HG02885 (cell line): ENCODE measurements at regions not wholly inside any gene's neighbourhood (a gene's known extent, or its start where the extent isn't known, plus 50 kb on each side); places are given as distances from the start of the nearest gene placed in this dataset.

Experiments used
- ATAC-seq: cut with Tn5 transposase; IDR thresholded peaks from one replicate; pipeline ENCODE4 v1.9.1; 2021; ENCODE audit warnings: mild to moderate bottlenecking; ENCODE audit not compliant: unreplicated experiment, poor library complexity

DNA sequence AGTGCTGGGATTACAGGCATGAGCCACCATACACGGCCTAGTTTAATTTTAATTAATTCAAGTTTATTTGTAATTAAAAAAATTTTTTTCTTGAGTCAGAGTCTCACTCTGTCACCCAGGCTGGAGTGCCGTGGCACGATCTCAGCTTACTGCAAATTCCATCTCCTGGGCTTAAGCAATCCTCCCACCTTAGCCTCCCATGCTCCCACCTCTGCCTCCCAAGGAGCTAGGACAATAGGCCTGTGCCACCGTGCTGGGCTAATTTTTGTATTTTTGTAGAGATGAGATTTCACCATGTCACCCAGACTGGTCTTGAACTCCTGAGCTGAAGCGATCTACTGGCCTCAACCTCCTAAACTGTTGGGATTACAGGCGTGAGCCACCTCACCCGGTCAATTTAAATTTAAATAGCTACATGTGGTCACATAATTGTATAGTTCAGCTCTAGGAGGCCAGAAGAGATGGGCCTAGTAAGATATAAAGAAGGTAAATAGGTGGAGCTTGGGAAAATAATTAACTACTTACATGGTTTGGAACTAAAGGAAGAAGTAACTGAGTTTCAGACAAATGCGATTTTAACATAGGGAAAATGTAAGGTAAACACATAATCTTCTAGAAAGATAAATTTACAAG, 220.0 kb upstream of the CITED2 start:
- no peak for ATAC-seq

- no peak for ATAC-seq
Observed at GRCh38 chr6:139593081-139593480, 218.6 kb upstream of the CITED2 start.

- ATAC-seq, result no peak
Observed at GRCh38 chr6:139592011-139592410, 217.6 kb upstream of the CITED2 start.

- no peak for ATAC-seq
Observed at GRCh38 chr6:139591075-139591865, 216.8 kb upstream of the CITED2 start.

DNA sequence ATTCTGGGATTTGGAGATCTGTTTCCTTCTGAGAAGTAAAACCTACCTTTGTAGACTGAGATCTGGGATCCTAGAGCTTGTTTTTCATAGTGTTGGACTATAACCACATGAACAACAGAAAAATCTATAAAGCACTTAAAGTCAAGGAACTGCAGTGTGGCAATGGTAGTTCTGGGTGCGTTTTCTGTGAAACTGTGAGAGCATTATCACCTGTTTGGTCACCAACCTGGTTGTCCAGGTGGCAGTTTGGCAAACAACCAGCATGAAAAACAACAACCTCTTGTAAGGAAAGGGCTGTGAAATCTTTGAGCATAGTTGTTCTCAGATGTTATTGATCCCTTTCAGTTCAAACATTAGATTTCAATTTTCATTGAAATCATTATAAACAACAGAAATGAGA, 215.8 kb upstream of the CITED2 start:
- ATAC-seq, result no peak

GRCh38 chr6:139588734-139589593, 214.5 kb upstream of the CITED2 start:
- no peak for ATAC-seq

GRCh38 chr6:139588076-139588639, 213.7 kb upstream of the CITED2 start:
- no peak for ATAC-seq

- ATAC-seq, result no peak
Observed at GRCh38 chr6:139587469-139587868, 213.0 kb upstream of the CITED2 start.

GRCh38 chr6:139586273-139586672, 211.8 kb upstream of the CITED2 start:
- no peak for ATAC-seq

DNA sequence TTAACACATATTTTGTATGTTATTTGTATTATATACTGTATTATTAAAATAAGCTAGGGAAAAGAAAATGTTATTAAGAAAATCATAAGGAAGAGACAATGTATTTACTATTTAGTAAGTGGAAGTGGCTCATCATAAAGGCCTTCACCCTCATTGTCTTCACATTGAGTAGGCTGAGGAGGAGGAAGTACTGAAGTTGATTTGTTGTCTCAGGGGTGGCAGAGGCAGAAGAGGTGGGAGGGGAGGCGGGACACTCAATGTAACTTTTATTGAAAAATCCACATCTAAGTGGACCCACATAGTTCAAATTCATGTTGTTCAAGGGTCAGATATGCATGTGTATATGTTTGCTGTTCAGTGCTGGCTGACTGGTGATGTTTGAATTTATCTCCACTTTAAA, 210.2 kb upstream of the CITED2 start:
- ATAC-seq, result no peak

DNA sequence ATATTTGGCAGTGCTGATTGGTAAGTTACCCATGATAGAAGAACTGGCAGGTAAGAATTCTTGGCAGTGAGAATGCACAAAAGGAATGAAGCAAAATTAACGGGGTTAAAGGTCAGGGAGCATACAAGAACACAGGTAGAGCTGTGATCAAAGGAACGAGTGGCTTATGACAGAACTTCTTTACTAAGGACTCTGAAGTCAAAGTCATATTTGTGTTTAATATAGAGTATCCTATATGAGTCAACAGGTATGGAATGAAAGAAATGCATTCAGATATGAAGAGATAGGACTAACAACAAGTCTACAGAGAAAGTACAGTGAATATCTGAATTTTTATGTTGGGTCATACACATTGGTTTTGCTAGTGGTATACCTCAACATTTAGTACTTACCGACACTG, 209.0 kb upstream of the CITED2 start:
- no peak for ATAC-seq

GRCh38 chr6:139582956-139583355, 208.5 kb upstream of the CITED2 start:
- ATAC-seq, result no peak

GRCh38 chr6:139581485-139581865, 207.0 kb upstream of the CITED2 start:
- ATAC-seq, result no peak

DNA sequence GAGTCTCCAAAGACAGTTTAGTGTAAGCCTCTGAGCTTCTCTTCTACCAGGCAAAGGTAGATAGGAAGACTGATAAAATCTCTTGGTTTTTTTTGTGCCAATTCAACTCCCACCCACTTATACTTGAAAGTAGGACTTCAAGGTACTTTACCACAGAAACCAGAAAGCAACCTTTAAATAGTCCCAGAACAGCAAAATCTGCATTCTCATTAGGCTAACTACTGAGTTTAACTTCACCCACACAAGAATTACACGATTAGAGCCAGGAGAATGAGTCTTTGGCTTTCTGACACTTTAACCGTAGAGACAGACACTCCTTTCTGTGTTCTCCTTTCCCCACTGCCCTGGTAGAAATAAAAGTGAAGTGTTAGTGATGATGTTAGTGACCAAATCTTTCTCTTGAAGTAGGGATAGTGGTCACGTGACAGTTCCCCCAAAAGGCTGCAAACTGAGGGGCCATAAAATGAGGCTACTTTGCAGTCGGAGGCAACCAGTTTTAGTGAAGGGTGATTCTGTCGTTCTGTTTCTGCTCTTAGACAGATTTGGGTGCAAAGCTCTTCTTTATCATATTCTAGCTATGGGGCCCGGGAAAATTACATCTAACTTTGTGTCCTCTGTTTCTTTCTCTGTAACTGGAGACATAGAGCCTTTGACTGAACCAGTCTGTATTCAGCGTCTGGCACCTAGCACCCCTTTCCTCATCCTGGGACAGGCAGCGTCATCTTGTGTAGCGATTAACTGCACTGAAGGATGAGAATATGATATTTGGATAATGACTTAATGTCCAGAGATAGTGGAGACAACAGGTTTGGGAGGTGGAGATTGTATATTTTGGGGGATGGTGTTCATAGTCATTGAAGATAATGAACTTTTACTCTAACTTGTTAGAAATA, 206.4 kb upstream of the CITED2 start:
- peak; percentile 94 for ATAC-seq

DNA sequence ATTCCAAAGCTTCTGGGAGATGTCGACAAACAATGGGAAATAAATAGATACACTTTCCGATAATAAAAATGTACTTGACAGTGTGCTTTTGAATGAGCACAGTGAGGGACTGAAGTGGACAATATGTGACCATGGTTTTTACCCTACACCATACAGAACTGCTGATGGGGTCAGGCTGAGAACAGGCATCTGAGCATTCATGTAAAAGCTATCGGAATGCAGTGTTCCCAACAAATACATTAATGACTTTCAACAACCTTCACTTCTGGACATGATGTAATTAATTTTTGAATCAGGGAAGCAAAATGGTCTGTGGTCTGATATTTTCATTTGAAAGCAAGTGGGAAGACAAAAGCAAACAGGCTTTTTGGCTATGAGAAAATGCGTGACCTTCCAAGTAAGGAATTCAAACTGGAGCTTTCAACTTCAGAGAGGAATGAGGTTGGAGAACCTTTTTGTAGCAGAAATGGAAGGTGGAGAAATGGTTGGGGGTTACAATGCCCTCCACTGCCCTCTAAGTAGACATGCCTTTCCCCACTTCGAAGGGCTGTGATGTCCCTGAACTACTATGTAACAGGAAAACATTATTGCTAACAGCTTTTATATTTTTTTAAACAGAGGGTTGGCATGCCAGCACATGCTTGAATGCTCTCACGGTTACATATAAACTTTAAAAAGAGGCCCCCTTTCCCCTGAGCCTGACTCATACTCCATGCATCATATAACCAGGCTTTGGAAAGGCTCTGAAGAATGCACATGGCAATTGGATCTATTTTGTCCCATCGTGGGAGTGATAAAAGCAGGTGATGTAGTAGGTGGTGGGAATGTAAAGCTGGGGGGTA, 203.5 kb upstream of the CITED2 start:
- no peak for ATAC-seq

DNA sequence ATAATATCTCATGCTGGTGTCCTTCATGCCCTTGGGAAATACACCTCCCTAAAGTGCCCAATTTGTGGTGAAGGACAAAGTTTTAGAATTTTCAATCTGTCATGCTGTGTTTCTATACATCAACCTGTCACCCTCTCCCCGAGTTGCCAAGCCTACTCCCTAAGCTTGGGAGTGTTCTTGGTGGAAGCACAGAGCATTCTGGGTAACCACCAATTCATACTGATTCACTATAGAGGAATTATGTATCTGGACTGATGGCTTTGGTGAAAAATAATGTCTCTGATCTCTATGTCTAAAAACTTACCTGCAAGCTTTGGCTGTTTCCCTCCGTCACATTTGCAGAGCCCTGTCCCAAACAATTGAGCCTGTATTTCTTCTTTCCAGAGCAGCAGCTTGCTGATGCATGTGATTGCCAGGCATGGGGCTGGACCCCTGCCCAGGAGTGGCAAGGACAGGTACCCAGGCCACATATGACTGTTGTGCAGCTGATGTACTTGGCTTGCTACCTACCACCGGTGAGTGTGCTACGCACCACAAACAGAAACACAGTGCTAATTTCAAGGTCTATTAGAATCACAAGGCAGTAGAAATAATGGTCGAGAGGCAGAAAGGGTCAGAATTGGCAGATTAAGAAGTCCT, 202.8 kb upstream of the CITED2 start:
- ATAC-seq, result no peak

DNA sequence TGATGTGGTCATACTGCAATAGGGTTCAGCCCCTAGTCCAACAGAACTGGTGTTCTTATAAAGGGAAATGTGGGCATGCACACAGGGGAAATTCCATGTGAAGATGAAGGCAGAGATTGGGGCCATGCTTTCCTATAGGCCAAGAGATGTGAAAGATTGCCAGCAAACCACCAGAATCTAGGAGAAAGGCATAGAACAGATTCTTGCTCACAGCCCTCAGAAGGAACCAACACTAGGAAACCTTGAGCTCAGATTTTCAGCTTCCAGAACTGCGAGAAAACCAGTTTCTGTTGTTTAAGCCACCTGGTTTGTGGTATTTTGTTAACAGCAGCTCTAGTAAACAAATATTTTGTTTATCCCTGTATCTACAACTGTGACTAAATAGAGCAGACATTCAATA, 197.6 kb upstream of the CITED2 start:
- no peak for ATAC-seq

DNA sequence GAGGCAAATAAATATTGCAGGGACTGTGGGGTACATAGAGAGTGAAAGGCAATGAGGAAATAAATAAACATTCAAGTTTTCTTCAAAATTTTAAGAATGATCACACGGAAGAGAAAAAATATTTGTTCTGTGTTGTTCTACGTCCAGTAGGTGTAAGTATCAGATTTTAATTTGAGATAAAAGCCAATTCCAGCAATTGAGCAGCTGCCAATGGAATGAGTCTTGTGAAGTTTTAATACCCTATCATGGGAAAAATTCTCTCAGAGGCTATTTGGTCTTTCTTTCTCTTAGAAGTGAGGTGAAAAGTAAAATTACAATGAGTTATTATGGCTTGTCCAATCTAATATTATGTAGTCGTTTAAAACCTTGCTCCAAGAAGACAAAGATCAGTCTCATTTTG, 195.7 kb upstream of the CITED2 start:
- ATAC-seq, result no peak

DNA sequence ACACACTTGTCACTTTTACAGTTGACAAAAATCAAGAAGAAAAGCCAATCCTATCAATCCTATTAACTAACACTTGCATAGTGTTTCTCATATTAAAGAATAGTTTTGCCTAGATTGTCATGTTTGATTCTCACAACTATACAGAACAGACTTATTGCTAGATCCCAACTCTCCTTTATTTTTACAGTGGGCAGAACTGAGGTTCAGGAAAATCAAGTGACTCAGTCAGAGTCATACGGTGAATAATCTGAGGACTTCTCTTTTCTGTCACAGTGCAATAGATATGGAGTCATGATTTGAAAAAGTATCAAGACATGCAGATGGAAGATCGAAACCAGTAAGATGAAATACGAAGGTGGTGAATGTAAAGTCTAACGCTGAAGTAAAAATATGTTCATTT, 195.1 kb upstream of the CITED2 start:
- peak; percentile 40 for ATAC-seq
